Vagina (tissue), 2 donors: ENCODE measurements at regions not wholly inside any gene's neighbourhood (a gene's known extent, or its start where the extent isn't known, plus 50 kb on each side); places are given as distances from the start of the nearest gene placed in this dataset.

Experiments used
- POLR2A ChIP-seq, 2 donors: fragments of 450-650 bp; IDR thresholded peaks; one replicate each; pipeline ENCODE4 v1.6.1; 2017; ENCODE audit warnings: antibody characterized with exemption in 2 of 2, mild to moderate bottlenecking in 2 of 2, moderate library complexity in 2 of 2
- POLR2AphosphoS5 ChIP-seq, 2 donors: sonication (generic); formaldehyde crosslinking; IDR thresholded peaks; one replicate each; pipeline ENCODE4 v1.9.0; 2017; ENCODE audit warnings: antibody characterized with exemption in 2 of 2, mild to moderate bottlenecking in 2 of 2, low read depth in 1 of 2; ENCODE audit not compliant: insufficient read depth in 1 of 2

GRCh38 chr11:29879560-29879959 is 137.3 kb downstream of the KCNA4 start:
- TF ChIP-seq POLR2AphosphoS5 (IDR thresholded peaks at IDR 0.05; ENCODE audit: insufficient read depth in 1 of 2, low read depth in 1 of 2): no peak
- no peak for TF ChIP-seq POLR2A (IDR thresholded peaks at IDR 0.05)
